HG03432 (cell line): ENCODE measurements at regions not wholly inside any gene's neighbourhood (a gene's known extent, or its start where the extent isn't known, plus 50 kb on each side); places are given as distances from the start of the nearest gene placed in this dataset.

Source experiments
- ATAC-seq: cut with Tn5 transposase; IDR thresholded peaks from one replicate; pipeline ENCODE4 v1.9.1; 2021; ENCODE audit warnings: mild to moderate bottlenecking, moderate library complexity; ENCODE audit not compliant: unreplicated experiment

DNA sequence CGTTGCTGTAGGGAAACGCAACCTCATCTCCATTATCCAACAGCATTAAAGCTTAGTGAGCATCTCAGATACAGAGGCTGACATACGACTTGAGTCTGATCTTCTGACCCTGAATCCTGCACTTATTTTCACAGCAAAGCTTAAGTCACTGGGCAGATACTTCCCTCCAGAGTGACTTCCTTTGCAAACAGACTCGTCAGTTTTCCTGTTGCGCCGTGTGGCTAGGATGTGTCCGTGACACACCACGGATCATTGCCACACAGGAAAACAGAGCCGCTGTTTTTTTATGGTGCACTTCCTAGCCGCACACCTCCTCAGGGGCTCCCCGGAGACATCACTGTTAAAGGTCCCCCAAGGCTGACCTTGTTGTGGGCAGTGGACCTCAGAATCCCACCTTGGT, 94.9 kb upstream of the MKI67 start:
- ATAC-seq, result no peak

DNA sequence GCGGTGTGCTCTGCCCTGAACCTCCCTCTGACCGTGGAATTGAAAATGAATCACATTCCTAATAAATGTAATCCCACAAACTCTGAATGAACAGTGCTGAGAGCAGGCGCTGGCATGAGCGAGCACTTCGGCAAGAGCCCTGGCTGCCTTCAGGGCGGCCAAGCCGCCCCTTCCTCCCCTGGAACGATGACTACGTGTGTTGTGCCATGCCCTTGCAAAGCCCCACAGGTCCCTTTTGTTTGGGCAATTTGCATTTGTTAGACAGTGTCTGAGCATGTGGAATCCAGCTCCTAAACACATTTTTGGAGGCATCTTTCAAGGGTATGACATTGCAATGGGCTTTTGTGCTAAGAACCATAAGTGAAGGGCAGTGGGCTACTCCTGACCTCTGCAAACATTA, 95.6 kb upstream of the MKI67 start:
- no peak for ATAC-seq

DNA sequence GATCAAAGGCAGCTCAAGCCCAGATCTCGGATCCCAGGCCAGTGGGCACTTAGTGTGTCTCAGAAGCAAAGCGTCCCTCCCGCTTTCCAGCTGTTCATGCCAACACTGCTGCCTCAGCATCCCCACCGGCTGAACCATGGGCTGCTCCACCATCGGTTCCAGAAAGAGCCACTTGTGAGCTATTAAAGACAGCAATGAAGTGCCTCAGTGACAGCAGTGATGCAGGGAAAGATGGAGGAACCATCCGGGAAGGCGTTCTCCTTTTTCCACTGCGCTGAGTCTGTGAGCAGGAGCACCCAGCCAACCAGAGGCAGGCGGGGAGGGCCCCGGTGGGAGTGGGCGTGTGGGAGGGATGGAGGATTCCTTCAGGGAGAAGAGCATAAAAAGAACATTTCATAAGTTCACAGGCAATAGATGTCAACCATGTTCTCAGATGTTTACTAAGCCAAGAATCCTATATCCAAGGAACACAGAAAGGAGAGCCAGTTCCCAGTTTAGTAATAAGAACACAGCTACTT, 96.2 kb upstream of the MKI67 start:
- no peak for ATAC-seq

DNA sequence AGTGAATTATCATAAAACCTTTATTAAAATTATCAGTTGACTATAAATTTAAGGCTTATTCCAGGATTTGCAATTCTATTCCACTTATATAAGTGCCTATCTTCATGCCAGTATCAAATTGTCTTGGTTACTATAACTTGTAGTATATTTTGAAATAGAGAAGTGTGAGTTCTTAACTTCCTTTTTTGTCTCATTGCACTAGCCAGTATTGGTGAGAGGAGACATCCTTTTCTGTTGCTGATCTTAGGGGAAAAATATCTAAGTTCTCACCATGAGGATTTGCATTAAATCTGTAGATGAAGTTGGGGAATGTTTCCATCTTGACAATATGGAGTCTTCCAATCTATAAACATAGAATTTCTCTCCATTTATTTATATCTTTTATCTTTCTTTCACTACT, 104.2 kb upstream of the MKI67 start:
- no peak for ATAC-seq

DNA sequence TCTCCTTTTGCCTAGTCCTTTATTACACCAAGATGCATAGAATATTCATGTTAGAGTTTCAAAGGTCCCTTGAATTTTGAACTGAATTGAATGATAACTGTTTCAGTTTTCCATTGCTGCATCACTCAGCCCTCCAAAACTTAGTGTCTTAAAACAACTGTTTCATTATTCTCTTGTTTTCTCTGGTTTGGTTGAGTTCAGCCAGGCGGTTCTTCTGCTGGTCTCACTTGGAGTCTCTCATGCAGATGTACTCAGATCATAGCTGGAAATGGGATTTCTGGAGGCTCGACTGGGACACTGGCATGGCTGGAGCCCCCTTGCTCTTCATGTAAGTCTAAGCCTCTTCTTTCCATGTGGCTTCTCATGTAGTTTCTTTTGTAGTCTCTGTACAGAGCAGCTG, 107.2 kb upstream of the MKI67 start:
- no peak for ATAC-seq

DNA sequence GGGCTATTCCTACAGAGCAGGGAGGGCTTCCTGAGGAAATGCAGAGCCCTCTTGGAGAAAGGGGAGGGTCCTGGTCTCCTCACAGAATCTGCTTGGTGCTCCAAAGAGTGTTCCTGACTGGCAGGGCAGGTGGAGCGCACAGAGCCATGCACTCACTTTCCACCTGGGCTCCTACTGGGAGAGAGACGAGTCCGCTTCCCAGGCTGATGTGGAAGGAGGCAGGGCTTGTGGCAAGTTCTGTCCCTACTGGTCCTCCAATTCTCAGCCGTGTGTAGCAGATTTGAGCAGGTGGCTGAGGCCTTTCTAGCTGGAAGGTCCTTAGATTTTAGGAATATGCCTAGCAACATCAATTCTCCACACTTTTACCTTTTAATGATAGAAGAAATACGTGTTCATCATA, 111.5 kb upstream of the MKI67 start:
- no peak for ATAC-seq

DNA sequence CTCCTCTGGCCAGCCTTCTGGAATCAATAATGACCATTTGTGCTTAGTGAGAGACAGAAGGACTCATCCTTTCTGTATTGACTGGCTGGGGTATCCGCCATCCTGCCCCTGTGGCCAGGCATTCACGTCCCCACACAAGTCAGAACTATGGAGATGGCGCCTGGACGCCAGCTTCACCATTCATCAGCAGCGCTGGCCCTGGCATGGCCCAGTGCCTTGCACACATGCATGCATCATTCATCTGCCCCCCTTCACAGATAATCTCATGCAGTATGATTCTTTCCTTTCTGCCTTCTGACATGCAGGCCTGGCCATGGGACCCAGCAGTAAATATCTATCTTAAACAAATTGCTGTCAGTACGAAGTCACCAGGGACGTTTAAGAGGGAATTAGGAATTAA, 114.8 kb upstream of the MKI67 start:
- no peak for ATAC-seq

DNA sequence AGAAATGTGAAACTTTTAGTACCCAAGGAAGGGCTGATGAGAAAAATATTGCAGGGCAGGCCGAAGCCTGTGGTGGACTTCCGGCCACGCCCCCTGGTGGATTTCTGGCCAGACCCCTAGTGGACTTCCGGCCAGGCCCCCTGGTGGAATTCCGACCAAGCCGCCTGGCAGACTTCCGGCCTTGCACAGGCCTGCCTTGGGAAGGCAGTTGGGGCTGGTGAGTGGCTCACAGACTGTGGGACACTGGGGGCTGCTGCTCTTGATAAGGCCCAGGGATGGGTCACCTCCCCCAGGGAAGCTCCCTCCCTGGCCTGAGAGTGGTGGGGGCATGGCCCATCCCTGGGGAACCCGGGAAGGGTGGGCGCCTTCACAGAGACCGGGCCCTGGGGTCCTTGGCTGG, 116.4 kb upstream of the MKI67 start:
- ATAC-seq, result no peak

DNA sequence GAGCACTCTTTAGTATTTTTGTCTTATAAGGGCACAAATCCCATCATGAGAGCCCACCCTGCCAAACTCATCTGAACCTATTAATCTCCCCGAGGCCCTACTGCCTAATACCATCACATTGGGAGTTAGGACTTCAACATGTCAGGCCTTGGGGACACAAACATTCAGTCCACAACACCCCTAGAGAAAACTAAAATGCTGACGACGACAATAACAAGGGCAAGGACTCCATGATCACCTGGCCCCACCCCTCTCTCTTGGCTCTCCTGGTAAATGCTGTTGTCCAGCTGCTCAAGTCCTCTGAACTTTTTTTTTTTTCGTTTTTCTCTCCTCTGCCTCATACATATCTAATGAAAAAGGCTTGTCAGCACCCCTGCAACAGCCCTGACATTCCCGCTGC, 118.8 kb upstream of the MKI67 start:
- no peak for ATAC-seq

DNA sequence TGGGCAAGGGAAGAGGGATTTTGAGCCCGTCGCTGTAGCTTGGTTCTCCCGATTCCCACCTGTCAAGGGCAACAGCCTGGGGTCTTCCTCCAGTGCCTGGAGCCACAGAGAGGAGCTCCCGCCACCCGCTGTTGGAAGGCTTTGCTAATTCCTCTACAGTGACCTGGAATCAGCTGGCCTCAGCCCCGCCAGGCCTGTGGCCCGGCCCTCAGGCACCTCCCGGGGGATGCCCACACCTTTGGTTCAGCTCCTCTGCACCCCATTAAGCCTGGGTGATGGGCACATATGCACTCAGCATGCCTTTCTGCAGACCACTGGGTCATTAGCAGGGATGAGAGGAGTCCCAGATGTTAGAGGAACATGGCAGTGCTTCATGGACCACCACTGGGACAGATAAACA, 121.4 kb upstream of the MKI67 start:
- ATAC-seq, result no peak

DNA sequence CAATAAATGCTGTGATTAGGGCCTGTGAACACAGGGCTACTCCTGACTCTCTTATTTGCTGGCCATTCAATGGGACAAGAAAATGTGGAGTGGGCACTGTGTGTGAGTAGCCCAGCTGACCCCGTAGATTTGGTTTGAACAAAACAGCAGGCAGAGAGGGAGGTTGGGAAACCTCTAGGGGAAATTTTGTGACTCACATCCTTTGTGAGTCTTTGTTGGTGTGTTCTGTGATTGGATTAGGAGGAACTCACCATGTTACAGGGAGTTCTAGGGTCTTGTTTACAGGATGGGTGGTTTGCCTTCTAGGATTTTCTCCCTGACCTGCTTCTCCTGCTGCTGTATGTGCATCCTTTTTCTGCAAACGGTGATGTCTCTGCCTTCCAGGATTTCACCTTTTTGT, 128.3 kb upstream of the MKI67 start:
- no peak for ATAC-seq

DNA sequence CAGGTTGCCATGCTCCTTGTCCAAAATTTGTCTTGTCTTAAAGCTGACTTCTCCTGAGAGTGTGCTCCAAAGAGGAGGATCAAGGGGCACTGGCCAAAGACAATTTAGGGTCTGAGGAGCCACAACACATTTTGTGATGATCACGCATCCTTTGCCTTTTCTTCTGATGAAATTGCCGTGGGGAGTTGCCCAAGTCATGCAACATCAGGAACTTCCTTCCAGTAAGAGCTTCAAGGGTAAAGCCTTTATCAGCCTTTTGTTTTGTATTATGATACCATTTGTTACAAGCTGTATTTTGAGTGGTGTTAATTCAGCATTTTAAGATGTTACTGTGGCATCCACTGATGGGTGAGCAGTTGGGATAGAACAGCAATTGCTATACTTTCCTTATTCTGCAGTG, 131.2 kb upstream of the MKI67 start:
- ATAC-seq, result no peak

DNA sequence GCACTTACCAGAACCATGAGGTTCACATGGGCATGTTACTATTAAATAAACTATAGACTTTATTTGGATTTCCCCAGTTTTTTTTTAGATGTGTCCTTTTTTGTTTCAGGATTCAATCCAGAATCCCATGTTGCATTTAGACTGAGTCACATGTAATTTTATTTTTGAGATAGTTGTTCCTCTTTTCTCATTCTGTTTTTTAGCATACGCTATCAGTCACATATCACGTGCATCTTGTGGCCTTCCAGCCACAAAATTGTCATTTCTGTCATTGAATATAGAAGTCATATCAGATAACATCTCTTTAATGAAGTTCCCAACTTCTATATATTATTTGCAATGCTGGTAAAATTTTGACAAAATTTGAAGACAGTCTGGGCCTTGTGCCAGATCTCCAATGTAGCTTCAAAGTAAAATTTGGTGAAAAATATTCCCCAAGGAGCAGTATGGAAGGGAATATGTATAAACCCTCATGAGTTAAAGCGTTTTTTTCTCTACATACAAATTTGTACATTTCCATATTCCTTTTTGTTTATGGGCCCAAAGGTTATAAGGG, 132.3 kb upstream of the MKI67 start:
- no peak for ATAC-seq

DNA sequence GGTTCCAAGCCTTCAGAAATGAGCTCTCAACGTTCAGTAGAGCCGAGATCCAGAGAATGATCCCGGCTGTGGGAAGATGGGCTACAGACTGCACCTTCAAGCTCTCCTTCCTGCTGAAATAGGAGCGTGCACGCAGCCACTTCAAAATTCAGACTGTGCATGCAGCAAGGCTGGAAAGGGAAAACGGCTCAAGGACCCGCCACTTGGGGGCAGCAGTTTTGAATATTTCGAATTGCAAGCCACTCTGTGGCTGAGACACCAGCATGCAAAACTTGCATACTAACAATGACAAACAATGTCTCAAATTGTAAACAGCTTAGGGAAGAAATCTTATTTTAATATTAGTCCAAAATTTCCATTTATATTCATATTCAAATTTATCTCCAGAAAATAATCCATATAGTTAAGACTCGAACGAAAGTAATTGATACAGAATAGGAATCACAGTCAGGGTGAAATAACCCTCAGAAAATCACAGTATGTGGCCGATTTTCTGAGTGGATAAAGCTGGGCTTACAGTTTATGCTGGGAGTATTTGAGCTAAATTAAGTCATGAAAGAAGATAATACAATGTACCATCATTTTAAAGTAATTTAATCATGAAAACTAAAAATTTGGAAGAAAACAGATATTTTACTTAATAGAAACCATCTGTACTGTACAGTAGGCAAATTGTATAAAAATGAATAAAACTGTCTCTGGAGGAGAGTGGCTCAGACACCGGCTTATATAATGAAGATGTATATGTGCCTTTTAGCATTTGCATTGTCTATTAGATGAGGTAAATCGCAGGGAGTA, 137.9 kb upstream of the MKI67 start:
- ATAC-seq, result peak; percentile 72

DNA sequence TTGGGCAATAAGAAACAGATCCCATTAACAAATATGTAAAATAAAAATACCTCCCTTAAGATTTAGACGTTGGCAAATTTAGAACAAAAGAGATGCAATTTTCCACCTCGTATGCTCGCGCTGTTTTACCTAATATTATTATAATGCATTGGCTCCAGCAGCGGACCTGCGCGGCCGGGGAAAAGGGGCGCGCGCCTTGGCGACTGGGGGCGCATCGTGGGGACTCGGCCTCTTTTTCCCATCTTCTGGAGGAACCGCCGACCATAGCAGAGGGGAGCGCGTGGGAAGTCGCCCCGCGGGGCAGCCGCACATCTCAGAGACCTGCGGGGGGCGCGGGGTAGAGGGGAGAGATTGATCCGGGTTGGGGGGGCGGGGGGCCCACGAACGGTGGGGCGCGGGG, 139.4 kb upstream of the MKI67 start:
- no peak for ATAC-seq

DNA sequence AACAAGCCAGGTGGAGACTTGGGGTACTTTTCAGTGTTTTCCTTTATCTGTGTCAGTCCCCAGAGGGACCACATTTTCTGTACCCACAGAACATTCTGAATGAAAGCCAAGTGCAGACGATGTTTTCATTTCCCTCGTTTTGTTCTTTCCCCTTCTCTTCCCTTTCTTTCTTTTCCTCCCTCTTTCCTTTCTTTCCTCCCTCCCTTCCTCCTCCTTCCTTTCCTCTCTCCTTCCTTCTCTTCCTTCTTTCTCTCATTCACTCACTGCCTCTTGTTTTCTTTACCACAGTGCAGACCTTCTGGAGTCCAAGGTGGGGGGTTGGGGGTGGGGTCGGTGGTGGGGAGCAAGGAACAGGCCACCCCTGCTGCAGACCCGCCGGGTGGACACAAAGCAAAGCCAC, 141.4 kb upstream of the MKI67 start:
- ATAC-seq, result no peak

DNA sequence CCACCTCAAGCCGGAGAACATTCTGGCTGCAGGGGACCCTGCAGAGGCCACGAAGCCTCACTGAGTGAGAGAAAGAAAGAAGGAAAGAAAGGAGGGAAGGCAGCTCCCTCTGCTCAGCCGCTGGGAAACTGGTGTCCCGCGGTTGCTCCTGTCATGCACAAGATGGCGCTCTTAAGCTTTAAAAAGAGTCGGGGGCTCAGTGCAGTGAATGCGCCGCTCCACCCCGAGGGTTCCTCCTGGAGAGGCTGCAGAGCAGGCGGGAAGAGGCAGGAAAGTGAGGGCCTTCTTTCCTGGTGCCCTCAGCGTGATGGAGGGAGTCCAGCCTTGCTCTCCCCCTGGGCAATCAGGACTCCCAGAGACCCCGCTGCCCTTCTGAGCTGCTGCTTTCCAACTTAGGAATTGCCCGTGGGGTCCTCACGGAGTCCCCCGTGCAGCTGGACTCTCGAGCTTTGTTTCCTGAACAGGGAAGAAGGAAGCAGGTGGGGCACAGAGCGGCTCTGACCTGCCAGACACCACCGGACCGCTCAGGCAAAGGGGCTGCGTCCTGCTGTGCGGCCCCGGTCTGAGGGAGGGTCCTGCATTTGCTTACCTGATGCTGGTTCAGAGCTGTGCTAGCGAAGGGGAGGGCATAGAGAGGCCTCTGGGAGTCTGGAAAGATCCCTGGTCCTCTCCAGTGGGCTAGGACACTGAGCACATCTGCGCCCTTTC, 141.9 kb upstream of the MKI67 start:
- ATAC-seq, result no peak

DNA sequence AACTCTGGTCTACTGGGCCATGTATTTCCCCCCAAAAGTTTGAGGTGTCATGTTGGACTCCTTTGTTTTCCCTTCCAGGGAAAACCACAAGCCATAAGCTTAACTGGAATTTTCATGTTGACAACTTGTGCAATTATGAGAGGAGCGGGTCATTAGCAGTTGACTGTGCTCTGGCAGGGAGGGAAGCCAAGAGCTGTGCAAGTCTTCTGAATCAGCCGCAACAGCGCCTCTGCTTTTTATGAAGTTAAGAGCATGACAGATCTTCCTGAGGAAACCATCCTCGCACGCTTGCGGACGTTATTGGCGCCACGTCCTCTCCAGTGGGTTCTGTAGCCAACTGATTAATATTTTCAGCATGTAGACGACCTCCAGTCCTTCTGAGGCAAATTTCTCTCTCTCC, 148.7 kb upstream of the MKI67 start:
- ATAC-seq, result no peak

DNA sequence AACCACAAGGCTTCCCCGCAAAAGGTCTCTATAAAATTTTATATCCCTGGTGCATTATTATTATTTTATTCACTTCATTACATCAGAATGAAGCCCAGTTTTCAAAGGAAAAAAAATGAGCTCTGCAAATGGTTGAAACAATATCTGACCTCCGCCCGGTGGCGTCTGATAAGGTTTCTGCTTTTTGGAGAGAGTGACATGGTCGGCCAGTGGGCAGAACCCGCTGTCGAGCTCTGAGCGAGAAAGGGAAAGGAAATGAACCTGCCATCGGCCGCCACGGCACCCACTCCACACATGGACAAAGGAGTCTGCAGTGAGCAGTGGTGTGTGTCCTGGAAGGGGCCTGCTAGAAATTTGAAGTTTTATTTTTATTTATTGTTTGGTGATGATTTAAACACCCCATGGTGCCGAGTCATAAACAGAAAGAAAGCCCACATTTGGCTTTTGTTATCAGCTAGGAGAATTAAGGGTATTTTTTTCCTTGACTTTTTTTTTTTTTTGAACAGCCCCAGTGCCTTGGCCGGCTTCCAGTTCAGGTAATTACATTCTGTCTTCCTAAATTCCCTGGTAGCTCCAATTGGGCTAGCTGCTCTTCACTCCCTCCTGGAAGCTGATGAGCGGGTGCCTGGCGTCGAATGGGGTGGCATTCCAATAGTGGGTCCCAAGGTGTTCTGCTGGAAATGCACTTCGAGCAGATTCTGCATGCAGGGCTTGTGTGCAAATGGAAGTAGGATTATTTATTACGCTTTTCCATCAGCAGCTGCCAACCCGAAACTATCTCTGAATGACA, 149.4 kb upstream of the MKI67 start:
- no peak for ATAC-seq

DNA sequence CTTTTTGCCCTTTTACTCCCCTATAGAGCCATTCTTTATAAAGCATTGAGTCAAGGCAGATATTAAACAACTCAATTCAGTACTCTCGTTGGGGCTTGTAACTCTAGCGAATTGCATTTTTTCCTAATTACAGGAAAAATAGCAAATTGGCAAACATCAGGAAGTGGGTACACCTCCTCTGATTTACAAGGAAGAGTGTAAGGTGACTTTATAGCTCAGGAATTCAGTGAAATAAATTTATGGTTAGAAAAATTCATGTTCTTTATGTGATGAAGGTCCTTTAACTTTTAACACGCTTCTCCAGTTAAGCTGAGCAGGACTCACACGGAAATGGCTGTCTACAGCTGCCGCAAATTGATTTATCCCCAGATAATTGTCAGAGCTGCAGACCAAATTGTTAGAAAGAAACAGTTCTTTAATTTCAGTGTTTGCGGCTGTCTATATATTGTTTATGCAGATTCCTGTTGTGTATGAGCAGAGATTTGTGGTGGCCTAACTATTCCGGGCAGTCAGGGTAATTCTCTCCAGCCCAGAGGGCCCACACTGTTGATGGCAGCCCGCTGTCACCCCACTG, 151.1 kb upstream of the MKI67 start:
- ATAC-seq, result no peak

DNA sequence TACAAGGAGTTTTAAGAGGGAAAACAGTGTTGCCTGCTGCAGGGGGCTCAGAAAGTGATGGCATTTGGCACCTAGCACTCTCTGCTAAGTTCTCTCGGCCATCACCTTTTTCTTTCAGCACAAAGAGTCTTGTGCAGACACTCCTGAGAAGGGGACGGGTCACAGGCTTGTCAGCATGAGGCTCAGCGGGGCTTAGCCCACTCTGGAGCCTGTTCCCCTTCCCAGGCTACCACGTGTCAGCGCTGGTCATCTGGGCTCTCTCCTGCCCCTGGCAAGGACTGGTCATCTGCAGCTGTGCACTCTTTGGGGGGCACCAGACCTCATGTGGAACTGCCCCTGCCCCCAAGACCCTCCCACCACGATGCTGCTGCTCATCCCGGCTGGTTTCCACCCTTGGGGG, 152.1 kb upstream of the MKI67 start:
- ATAC-seq, result no peak
